OCI-LY7 (cell line): ENCODE measurements at regions not wholly inside any gene's neighbourhood (a gene's known extent, or its start where the extent isn't known, plus 50 kb on each side); places are given as distances from the start of the nearest gene placed in this dataset.

Experiments
- EZH2phosphoT487 ChIP-seq: fragments of 200-600 bp; sonication (generic); IDR thresholded peaks from 2 replicates; pipeline ENCODE4 v1.6.1; 2018; ENCODE audit warnings: low read depth, borderline replicate concordance, mild to moderate bottlenecking, mixed run types, antibody characterized with exemption, low read length, moderate library complexity, mixed read lengths
- TF ChIP-seq, protein P1 (sequence below): fragments of 200-600 bp; sonication (generic); conservative IDR thresholded peaks from 2 replicates; pipeline ENCODE4 v1.5.1; 2014; ENCODE audit warnings: mild to moderate bottlenecking, antibody characterized with exemption, low read length, moderate library complexity, mixed read lengths

DNA sequence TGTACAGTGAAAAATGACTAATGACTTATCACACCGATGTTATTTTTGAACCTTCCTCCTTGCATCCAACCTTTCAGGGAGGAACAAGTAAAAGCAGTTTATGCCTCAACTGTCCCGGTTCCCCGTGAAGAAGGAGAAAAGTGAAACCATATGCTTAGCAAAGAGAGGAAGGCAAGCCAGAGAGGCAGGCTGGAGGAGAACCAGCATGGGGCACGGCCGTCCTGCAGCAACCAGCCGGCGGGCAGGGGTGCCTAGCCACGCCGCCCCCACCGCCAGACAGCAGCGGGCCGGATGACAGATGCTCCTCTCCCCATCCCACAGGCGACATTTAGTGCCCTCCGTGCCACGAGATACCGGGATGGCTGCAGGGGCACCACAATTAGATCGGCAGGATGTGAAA lies 421.4 kb upstream of the MGMT start:
- TF ChIP-seq, protein P1, sequence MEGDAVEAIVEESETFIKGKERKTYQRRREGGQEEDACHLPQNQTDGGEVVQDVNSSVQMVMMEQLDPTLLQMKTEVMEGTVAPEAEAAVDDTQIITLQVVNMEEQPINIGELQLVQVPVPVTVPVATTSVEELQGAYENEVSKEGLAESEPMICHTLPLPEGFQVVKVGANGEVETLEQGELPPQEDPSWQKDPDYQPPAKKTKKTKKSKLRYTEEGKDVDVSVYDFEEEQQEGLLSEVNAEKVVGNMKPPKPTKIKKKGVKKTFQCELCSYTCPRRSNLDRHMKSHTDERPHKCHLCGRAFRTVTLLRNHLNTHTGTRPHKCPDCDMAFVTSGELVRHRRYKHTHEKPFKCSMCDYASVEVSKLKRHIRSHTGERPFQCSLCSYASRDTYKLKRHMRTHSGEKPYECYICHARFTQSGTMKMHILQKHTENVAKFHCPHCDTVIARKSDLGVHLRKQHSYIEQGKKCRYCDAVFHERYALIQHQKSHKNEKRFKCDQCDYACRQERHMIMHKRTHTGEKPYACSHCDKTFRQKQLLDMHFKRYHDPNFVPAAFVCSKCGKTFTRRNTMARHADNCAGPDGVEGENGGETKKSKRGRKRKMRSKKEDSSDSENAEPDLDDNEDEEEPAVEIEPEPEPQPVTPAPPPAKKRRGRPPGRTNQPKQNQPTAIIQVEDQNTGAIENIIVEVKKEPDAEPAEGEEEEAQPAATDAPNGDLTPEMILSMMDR, result no peak
- TF ChIP-seq EZH2phosphoT487, result no peak
